Tibial artery (tissue), 4 donors: ENCODE measurements at regions not wholly inside any gene's neighbourhood (a gene's known extent, or its start where the extent isn't known, plus 50 kb on each side); places are given as distances from the start of the nearest gene placed in this dataset.

Experiments
- DNase-seq, 2 donors: peaks; one replicate each; pipeline ENCODE4 v3.0.0-alpha.2; 2019
- H3K27ac ChIP-seq, 2 donors: fragments of 200-600 bp; sonication (generic) in 1 of 2; 1 replicate in 1 of 2; 2 replicates in 1 of 2; pipeline ENCODE4 v1.5.1; 2018 to 2019; ENCODE audit warnings: mild to moderate bottlenecking in 1 of 2
- H3K27me3 ChIP-seq, 2 donors: fragments of 200-600 bp; sonication (generic) in 1 of 2; one replicate each; pipeline versions ENCODE4 v1.5.1 to v1.6.0; 2016 to 2019
- H3K36me3 ChIP-seq, 3 donors: fragments of 200-600 bp; sonication (generic) in 2 of 3; one replicate each; pipeline ENCODE4 v1.5.1; 2016 to 2019; ENCODE audit warnings: mild to moderate bottlenecking in 2 of 3
- H3K4me1 ChIP-seq, 4 donors: fragments of 200-600 bp; sonication (generic) in 2 of 4; 1 replicate in 3 of 4; 2 replicates in 1 of 4; pipeline ENCODE4 v1.5.1; 2016 to 2019
- H3K4me3 ChIP-seq, 2 donors: fragments of 200-600 bp; sonication (generic) in 1 of 2; 1 replicate in 1 of 2; 2 replicates in 1 of 2; pipeline ENCODE4 v1.5.1; 2018 to 2019; ENCODE audit warnings: mild to moderate bottlenecking in 2 of 2
- H3K9me3 ChIP-seq, 3 donors: fragments of 200-600 bp; sonication (generic) in 1 of 3; one replicate each; pipeline ENCODE4 v1.5.1; 2016 to 2019
- intact Hi-C: fragments of 100-400 bp; cut with DNase I; formaldehyde crosslinking; loops from one replicate; pipeline ENCODE4 v1.15.0; 2023; ENCODE audit warnings: low total_unique reads
- TF ChIP-seq, protein P1 (sequence below), 2 experiments: fragments of 200-600 bp in 1 of 2; fragments of 450-650 bp in 1 of 2; IDR thresholded peaks; one replicate each; pipeline ENCODE4 v1.5.1; 2017 to 2019; ENCODE audit warnings: antibody characterized with exemption in 2 of 2, mild to moderate bottlenecking in 1 of 2, moderate library complexity in 1 of 2

DNA sequence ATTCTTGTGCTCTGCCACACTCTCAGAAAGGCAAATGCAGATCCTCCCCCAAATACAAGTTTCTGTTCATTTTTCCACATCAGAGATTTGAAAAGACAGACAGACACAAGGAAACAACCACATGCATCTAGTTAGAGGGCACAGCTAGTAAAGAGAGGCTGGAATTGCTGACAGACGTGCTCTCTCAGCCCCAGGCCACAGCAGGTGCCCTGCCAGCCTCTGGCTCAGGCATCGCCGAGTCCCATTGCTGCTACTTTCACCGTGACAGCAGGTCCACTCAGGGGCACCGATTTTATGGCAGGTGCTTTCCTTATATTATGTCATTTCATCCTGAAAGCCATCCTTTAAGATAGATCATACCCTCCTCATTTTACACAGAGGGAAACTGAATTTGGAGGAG is 507.5 kb downstream of the EIPR1 start:
- Histone ChIP-seq H3K9me3 (no peaks in the 10 kb centered on the region), H3K27ac (no peak overlapping the region), H3K4me3 (no peak overlapping the region), H3K27me3 (no peaks in the 10 kb centered on the region), H3K4me1 (no peaks in the 10 kb centered on the region), H3K36me3 (no peaks in the 10 kb centered on the region)
- TF ChIP-seq, protein P1, sequence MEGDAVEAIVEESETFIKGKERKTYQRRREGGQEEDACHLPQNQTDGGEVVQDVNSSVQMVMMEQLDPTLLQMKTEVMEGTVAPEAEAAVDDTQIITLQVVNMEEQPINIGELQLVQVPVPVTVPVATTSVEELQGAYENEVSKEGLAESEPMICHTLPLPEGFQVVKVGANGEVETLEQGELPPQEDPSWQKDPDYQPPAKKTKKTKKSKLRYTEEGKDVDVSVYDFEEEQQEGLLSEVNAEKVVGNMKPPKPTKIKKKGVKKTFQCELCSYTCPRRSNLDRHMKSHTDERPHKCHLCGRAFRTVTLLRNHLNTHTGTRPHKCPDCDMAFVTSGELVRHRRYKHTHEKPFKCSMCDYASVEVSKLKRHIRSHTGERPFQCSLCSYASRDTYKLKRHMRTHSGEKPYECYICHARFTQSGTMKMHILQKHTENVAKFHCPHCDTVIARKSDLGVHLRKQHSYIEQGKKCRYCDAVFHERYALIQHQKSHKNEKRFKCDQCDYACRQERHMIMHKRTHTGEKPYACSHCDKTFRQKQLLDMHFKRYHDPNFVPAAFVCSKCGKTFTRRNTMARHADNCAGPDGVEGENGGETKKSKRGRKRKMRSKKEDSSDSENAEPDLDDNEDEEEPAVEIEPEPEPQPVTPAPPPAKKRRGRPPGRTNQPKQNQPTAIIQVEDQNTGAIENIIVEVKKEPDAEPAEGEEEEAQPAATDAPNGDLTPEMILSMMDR (IDR thresholded peaks at IDR 0.05): no peak
- no peak for DNase-seq
- intact Hi-C loops: no loop called here

DNA sequence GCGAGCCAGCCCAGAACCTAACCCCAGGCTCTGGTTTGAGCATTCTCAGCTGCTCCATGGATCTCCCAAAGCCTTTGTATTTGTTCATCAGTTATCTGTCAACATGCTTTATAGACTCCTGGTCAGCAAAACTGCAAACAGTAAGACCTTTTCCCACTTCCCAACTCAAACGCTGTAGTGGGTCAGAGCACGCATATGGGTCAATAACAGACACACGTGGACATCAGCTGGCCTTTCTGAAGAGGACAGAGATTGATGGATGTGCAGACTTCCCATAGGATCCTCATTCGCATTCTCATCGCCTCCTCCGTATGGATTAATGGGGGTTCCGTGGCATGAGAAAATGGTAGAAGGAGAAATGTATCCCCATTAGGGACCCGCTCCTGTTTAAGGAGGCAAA is 508.1 kb downstream of the EIPR1 start:
- DNase-seq: no peak
- H3K4me3 ChIP-seq: no peak overlapping the region
- intact Hi-C loops: no loop called here
- H3K27me3 ChIP-seq: no peaks in the 10 kb centered on the region
- H3K9me3 ChIP-seq: no peaks in the 10 kb centered on the region
- TF ChIP-seq, protein P1 (IDR thresholded peaks at IDR 0.05): no peak
- no peaks in the 10 kb centered on the region for H3K4me1 ChIP-seq
- no peaks in the 10 kb centered on the region for H3K36me3 ChIP-seq
- no peak overlapping the region for H3K27ac ChIP-seq

DNA sequence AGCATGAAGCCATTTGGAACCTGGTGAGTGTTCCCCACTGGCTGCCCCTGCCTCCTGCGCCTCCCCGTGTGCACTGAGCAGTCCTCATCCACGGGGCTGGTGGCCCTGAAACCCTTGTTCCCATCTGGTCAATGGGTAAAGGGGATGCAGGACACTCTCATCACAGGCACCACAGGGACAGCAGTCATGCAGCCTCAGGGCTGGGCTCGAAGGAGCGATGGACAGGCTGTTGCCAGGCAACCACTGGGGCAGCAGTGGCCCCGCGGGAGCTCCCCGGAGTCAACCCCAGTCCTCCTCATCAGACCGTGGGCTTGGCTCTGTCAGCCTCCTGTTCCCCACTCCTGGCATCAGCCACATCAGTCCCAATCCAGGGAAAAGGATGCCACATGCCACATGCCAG is 509.5 kb downstream of the EIPR1 start:
- DNase-seq: peak in 1 of 2 donors; percentile 45
- intact Hi-C loops: no loop called here
- Histone ChIP-seq H3K4me1 (no peaks in the 10 kb centered on the region), H3K27ac (no peak overlapping the region), H3K4me3 (no peak overlapping the region), H3K27me3 (no peaks in the 10 kb centered on the region), H3K36me3 (no peaks in the 10 kb centered on the region), H3K9me3 (no peaks in the 10 kb centered on the region)
- TF ChIP-seq, protein P1 (IDR thresholded peaks at IDR 0.05): no peak

DNA sequence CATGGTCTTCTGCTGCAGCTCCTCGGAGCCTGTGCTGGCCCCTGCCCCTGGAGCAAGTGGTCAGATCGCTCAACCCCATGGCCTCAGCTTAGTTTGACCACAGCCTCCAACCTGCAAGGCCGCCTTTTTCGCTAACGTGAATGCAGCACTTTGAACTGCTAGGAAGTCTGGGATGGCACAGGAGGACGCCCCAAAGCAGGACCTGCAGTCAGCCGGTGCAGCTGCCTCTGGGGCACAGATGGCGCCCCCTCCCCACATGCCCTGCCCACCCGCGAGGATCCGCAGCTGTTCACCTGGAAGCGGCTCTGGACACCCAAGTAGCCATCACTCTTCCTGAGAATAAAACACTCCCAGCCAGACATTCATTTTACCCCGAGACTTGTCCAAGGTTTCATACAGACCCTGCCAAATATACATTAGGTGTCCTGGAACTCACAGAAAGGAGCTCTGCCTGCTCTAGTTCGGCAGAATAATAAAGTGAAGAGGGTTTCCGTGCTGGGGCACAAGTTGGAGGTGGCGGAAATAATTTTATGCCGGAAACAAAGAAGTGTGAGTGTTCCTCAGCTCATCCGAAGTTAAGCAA is 510.1 kb downstream of the EIPR1 start:
- intact Hi-C loops: no loop called here
- TF ChIP-seq, protein P1 (IDR thresholded peaks at IDR 0.05): no peak
- peak in 1 of 2 donors; percentile 54 for DNase-seq

DNA sequence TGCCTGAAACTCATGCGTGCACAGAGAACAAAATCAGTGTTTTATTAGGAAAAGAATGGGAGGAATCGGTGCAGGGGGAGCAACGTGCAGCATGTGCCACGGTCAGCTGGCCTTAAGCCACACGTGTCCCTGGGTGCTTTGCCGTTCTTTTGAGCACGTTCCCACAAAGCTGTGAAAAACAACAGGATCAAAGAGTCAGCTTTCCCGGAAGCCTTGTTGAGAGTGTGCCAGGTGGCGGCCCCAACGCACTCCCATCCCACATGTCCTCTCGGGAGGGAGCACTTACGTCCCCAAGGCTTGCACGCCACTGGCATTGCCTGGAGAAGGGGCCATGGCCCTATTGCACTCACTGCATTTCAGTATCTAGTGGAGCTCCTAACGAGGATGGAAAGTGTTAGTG is 511.2 kb downstream of the EIPR1 start:
- no peaks in the 10 kb centered on the region for H3K9me3 ChIP-seq
- H3K36me3 ChIP-seq: no peaks in the 10 kb centered on the region
- H3K4me3 ChIP-seq: no peak overlapping the region
- no peak overlapping the region for H3K27ac ChIP-seq
- H3K4me1 ChIP-seq: no peaks in the 10 kb centered on the region
- no peak for DNase-seq
- intact Hi-C loops: no loop called here
- TF ChIP-seq, protein P1 (IDR thresholded peaks at IDR 0.05): no peak
- H3K27me3 ChIP-seq: no peaks in the 10 kb centered on the region

More for the DNA sequence above, 510.1 kb downstream of the EIPR1 start:
- no peaks in the 10 kb centered on the region for H3K36me3 ChIP-seq
- H3K9me3 ChIP-seq: no peaks in the 10 kb centered on the region
- H3K27me3 ChIP-seq: no peaks in the 10 kb centered on the region
- H3K4me1 ChIP-seq: no peaks in the 10 kb centered on the region
- H3K4me3 ChIP-seq: no peak overlapping the region
- no peak overlapping the region for H3K27ac ChIP-seq

DNA sequence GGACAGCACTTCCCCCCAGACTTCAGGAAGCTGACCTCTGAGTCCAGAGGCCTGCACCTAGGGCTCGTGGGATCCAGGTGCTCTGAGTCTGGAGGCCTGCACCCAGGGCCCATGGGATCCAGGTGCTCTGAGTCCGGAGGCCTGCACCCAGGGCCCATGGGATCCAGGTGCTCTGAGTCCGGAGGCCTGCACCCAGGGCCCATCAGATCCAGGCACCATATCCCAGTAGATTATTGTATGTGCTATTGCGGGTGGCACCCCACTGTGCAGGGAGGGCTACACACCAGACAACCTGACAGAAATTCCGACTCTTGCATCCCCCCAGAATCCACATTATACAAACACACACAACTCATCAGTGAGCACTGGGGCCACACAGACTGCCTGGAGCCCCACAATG is 515.2 kb downstream of the EIPR1 start:
- no peak overlapping the region for H3K27ac ChIP-seq
- no peaks in the 10 kb centered on the region for H3K4me1 ChIP-seq
- H3K36me3 ChIP-seq: no peaks in the 10 kb centered on the region
- no peak for DNase-seq
- H3K4me3 ChIP-seq: no peak overlapping the region
- intact Hi-C loops: no loop called here
- H3K9me3 ChIP-seq: no peaks in the 10 kb centered on the region
- TF ChIP-seq, protein P1 (IDR thresholded peaks at IDR 0.05): no peak
- H3K27me3 ChIP-seq: no peaks in the 10 kb centered on the region
